PC-3 (cell line): ENCODE measurements at regions not wholly inside any gene's neighbourhood (a gene's known extent, or its start where the extent isn't known, plus 50 kb on each side); places are given as distances from the start of the nearest gene placed in this dataset.

Source experiments
- EZH2phosphoT487 ChIP-seq: fragments of 300-600 bp; sonication (generic); IDR thresholded peaks from 2 replicates; pipeline ENCODE4 v1.6.1; 2018; ENCODE audit warnings: mild to moderate bottlenecking, antibody characterized with exemption, low read length, borderline replicate concordance
- TF ChIP-seq, protein P1 (sequence below): fragments of 300-600 bp; sonication (generic); conservative IDR thresholded peaks from 2 replicates; pipeline ENCODE4 v1.5.1; 2017; ENCODE audit warnings: antibody characterized with exemption, low read depth, mild to moderate bottlenecking, low read length

DNA sequence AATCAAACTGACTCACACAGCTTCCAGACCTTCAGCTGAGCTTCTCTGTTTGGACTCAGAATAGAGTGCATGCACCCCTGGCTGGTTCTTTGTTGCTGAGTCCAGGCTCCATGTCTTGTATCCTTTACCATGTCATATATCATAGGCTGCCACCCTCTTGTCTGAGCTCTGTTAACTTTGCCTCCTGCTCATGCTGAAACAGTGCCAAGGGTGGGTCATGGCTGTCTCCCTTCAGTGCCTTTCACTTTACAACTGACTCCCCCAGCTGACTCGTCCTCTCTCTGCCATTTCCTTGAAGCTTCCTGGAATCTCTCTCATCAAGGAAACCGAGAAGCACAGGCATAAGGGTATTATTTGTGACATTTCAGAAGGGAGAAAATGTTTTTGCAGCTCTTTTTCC is 885.3 kb downstream of the TTLL7 start:
- TF ChIP-seq, protein P1, sequence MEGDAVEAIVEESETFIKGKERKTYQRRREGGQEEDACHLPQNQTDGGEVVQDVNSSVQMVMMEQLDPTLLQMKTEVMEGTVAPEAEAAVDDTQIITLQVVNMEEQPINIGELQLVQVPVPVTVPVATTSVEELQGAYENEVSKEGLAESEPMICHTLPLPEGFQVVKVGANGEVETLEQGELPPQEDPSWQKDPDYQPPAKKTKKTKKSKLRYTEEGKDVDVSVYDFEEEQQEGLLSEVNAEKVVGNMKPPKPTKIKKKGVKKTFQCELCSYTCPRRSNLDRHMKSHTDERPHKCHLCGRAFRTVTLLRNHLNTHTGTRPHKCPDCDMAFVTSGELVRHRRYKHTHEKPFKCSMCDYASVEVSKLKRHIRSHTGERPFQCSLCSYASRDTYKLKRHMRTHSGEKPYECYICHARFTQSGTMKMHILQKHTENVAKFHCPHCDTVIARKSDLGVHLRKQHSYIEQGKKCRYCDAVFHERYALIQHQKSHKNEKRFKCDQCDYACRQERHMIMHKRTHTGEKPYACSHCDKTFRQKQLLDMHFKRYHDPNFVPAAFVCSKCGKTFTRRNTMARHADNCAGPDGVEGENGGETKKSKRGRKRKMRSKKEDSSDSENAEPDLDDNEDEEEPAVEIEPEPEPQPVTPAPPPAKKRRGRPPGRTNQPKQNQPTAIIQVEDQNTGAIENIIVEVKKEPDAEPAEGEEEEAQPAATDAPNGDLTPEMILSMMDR, result no peak
- TF ChIP-seq EZH2phosphoT487, result no peak
